ENCODE measurements at regions not wholly inside any gene's neighbourhood (a gene's known extent, or its start where the extent isn't known, plus 50 kb on each side); places are given as distances from the start of the nearest gene placed in this dataset.

- POLR2A ChIA-PET: no interaction called here
- TF ChIP-seq CTCF (IDR thresholded peaks at IDR 0.05; ENCODE audit: extremely low read depth in 1 of 2, insufficient read depth in 1 of 2, low read depth in 1 of 2, low read length in 2 of 2) (no peak), JUN (IDR thresholded peaks at IDR 0.05; ENCODE audit: borderline replicate concordance, insufficient read depth, insufficient read length, low read depth) (no peak), POLR2A (IDR thresholded peaks at IDR 0.05; ENCODE audit: low read depth, low read length) (no peak), MYC (IDR thresholded peaks at IDR 0.05; ENCODE audit: low read depth, low read length) (no peak), MAX (IDR thresholded peaks at IDR 0.05; ENCODE audit: insufficient read depth, insufficient read length) (no peak), FOS (IDR thresholded peaks at IDR 0.05; ENCODE audit: borderline replicate concordance, insufficient read depth, low read length) (no peak), EZH2 (IDR thresholded peaks at IDR 0.05; ENCODE audit: borderline replicate concordance, low read depth, low read length, severe bottlenecking) (no peak), GATA2 (IDR thresholded peaks at IDR 0.05; ENCODE audit: insufficient read depth, insufficient read length, low read depth, low read length) (no peak), POLR2AphosphoS5 (IDR thresholded peaks at IDR 0.05; ENCODE audit: insufficient read depth, low read depth, low read length) (no peak)
These were observed 77.4 kb upstream of the MID1 start for GRCh38 chrX:10697616-10698317.

More at GRCh38 chrX:10697616-10698317, 77.4 kb upstream of the MID1 start:
- H3K4me2 ChIP-seq (ENCODE audit: insufficient read depth, low read length): no peak overlapping the region
- H3K4me1 ChIP-seq (ENCODE audit: control insufficient read depth, extremely low read depth, insufficient read depth, low read length): no peaks in the 10 kb centered on the region
- no TSS peak for BruUV-seq (replicated peaks)
- H3K27ac ChIP-seq (ENCODE audit: insufficient read depth, low read depth, low read length): no peak overlapping the region
- H2AFZ ChIP-seq (ENCODE audit: low read depth, low read length): no peak overlapping the region
- DNase-seq (ENCODE audit: low read depth, low spot score) (no peak), FAIRE-seq (no peak)
- H3K9me1 ChIP-seq (replicated peaks; ENCODE audit: control insufficient read depth, extremely low read depth, insufficient read depth, low read length): no peaks in the 10 kb centered on the region
- H3K27me3 ChIP-seq (ENCODE audit: control insufficient read depth in 2 of 2, insufficient read depth in 2 of 2, low read length in 2 of 2): no peaks in the 10 kb centered on the region
- dilution Hi-C loops (cut with MboI; ENCODE audit: extremely low pct_ligation_motif_present, low sequenced_read_pairs): no loop called here
- no peaks in the 10 kb centered on the region for H3K9me3 ChIP-seq (replicated peaks; ENCODE audit: control insufficient read depth, insufficient read depth, low read length)
- no peaks in the 10 kb centered on the region for H3K36me3 ChIP-seq (ENCODE audit: control insufficient read depth in 2 of 2, extremely low read depth in 1 of 2, insufficient read depth in 2 of 2, low read length in 2 of 2)
- CTCF ChIA-PET: interaction anchor here (1.6 kb wide), 1 partner anchor 17 kb away, joined by 3 read pairs; no protein-coding TSS in a partner anchor
- H3K9ac ChIP-seq (replicated peaks; ENCODE audit: extremely low read depth, insufficient read depth, low read length): no peak overlapping the region
- no peak overlapping the region for H3K4me3 ChIP-seq (replicated peaks in 1 of 3; ENCODE audit: insufficient read depth in 1 of 3, low read depth in 1 of 3, low read length in 3 of 3)
- intact Hi-C loops (cut with micrococcal nuclease): no loop called here
- H4K20me1 ChIP-seq (replicated peaks; ENCODE audit: control insufficient read depth, extremely low read depth, insufficient read depth, low read length): no peaks in the 10 kb centered on the region
- no peaks in the 10 kb centered on the region for H3K79me2 ChIP-seq (ENCODE audit: control insufficient read depth, insufficient read depth, low read length)

All from endothelial cell of umbilical vein (primary cell).